ENCODE measurements at regions not wholly inside any gene's neighbourhood (a gene's known extent, or its start where the extent isn't known, plus 50 kb on each side); places are given as distances from the start of the nearest gene placed in this dataset.

GRCh38 chr3:13172644-13173013, 99.4 kb upstream of the IQSEC1 start:
- DNase-seq, result peak in 2 of 5 donors; percentile 13 to 20
- no peaks in the 10 kb centered on the region for H3K36me3 ChIP-seq
- peaks cover 0 to 2% (median 0%) of the 10 kb centered on the region in 9 donors for H3K27me3 ChIP-seq
- intact Hi-C loops (cut with DNase I), result no loop called here
- no peak for ATAC-seq
- no peak overlapping the region for H3K27ac ChIP-seq
- no peaks in the 10 kb centered on the region for H3K4me1 ChIP-seq
- WGBS, 4 donors, result 85 to 94% (median 91%) methylated on average over 2 to 7 of the region's 7 CpGs
- H3K9me3 ChIP-seq, result no peaks in the 10 kb centered on the region
- H3K4me3 ChIP-seq, result no peak overlapping the region
- TF ChIP-seq POLR2A (IDR thresholded peaks at IDR 0.05), result no peak
- no peak for TF ChIP-seq CTCF (IDR thresholded peaks at IDR 0.05)

GRCh38 chr3:13171704-13172643, 98.7 kb upstream of the IQSEC1 start:
- H3K9me3 ChIP-seq, result no peaks in the 10 kb centered on the region
- DNase-seq (peak in 2 of 5 donors; percentile 10 to 45), ATAC-seq (no peak)
- TF ChIP-seq POLR2A (IDR thresholded peaks at IDR 0.05) (no peak), CTCF (IDR thresholded peaks at IDR 0.05) (no peak)
- intact Hi-C loops (cut with DNase I), result no loop called here
- 83 to 89% (median 84%) methylated on average over 16 to 19 of the region's 19 CpGs for WGBS, 4 donors
- no peaks in the 10 kb centered on the region for H3K36me3 ChIP-seq
- no peak overlapping the region for H3K27ac ChIP-seq
- H3K4me1 ChIP-seq, result no peaks in the 10 kb centered on the region
- peaks cover 0 to 6% (median 0%) of the 10 kb centered on the region in 9 donors for H3K27me3 ChIP-seq
- no peak overlapping the region for H3K4me3 ChIP-seq

- WGBS, 4 donors, result 72 to 92% (median 80%) methylated on average over 6 to 7 of the region's 7 CpGs
- intact Hi-C loops (cut with DNase I), result no loop called here
- no peaks in the 10 kb centered on the region for H3K4me1 ChIP-seq
- H3K4me3 ChIP-seq, result no peak overlapping the region
- peaks cover 0 to 6% (median 0%) of the 10 kb centered on the region in 9 donors for H3K27me3 ChIP-seq
- H3K36me3 ChIP-seq, result no peaks in the 10 kb centered on the region
- no peaks in the 10 kb centered on the region for H3K9me3 ChIP-seq
- no peak for TF ChIP-seq CTCF (IDR thresholded peaks at IDR 0.05)
- no peak for ATAC-seq
- DNase-seq, result peak in 2 of 5 donors; percentile 10 to 11
- no peak overlapping the region for H3K27ac ChIP-seq
These were observed 97.1 kb upstream of the IQSEC1 start for GRCh38 chr3:13170317-13170716.

GRCh38 chr3:13168391-13168790, 95.2 kb upstream of the IQSEC1 start:
- DNase-seq (peak in 1 of 5 donors; percentile 2), ATAC-seq (no peak)
- Histone ChIP-seq H3K27ac (no peak overlapping the region), H3K9me3 (no peaks in the 10 kb centered on the region), H3K36me3 (no peaks in the 10 kb centered on the region), H3K4me3 (no peak overlapping the region), H3K27me3 (peaks cover 0 to 6% (median 0%) of the 10 kb centered on the region in 9 donors), H3K4me1 (no peaks in the 10 kb centered on the region)
- intact Hi-C loops (cut with DNase I), result no loop called here
- TF ChIP-seq CTCF (IDR thresholded peaks at IDR 0.05) (no peak), POLR2A (IDR thresholded peaks at IDR 0.05) (no peak)
- 86 to 92% (median 89%) methylated on average over 4 of the region's 4 CpGs for WGBS, 4 donors
